ENCODE measurements at regions not wholly inside any gene's neighbourhood (a gene's known extent, or its start where the extent isn't known, plus 50 kb on each side); places are given as distances from the start of the nearest gene placed in this dataset.
"Not testable (repeated sequence)": the region's sequence is repeated elsewhere in the genome, so short reads cannot be mapped to it uniquely, and the experiment has no call there.

- not testable (repeated sequence) for TF ChIP-seq CTCF, POLR2A (IDR thresholded peaks at IDR 0.05)
These were observed 168.1 kb downstream of the DDX1 start for GRCh38 chr2:15759791-15760190.
